GM20000 (cell line): ENCODE measurements at regions not wholly inside any gene's neighbourhood (a gene's known extent, or its start where the extent isn't known, plus 50 kb on each side); places are given as distances from the start of the nearest gene placed in this dataset.

Experiments used
- DNase-seq: peaks from one replicate; pipeline ENCODE4 v3.0.0; 2012; ENCODE audit warnings: low spot score
- CTCF ChIP-seq: IDR thresholded peaks from 2 replicates; pipeline ENCODE4 v1.5.1; 2012; ENCODE audit warnings: mild to moderate bottlenecking, control low read depth; ENCODE audit errors: extremely low read depth, missing control alignments

DNA sequence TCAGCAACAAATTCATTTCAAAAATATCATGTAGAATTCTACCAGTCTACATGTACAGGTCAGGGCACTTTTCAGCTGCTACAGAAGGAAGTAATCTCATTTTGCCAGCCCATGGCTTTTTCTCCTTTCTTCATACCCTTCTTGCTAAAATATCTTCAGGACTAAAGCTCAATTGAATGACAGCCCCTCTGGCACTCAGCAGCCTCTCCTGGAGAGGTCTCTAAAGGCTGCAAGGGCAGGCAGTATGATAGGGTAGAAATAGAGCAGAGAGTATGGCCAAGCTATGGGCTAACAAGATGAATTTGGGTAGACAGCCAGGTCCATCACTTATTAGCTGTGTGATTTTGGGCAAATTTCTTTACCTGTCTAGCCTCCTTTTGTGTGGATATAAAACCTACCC, 224.6 kb upstream of the RPL34 start:
- no peak for TF ChIP-seq CTCF
- DNase-seq, result no peak

DNA sequence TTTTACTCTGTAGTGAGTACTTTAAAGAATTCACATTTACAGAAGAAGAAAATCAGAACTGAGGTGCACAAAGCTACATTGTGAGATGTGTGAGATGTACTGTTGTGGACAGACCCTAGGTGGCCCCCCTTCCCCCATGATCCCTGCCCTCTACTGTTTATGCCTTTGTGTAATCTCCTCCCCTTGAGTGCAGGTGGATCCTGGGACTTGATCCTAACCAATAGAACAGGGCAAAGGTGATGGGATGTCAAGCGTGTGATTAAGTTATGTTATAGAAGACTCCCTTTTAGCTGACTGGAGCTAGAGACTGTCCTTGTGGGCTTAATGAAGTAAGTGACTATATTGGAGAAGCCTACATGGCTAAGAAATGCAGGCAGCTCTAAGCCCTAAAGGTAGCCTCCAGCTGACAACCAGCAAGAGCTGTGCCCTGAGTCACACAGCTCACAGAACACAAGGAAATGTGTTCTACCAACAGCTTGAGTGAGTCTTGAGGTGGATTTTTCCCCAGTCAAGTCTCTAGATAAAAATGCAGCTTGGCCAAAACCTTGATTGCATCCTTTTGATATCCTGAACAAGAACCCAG, 225.2 kb upstream of the LEF1 start:
- TF ChIP-seq CTCF, result no peak
- no peak for DNase-seq

DNA sequence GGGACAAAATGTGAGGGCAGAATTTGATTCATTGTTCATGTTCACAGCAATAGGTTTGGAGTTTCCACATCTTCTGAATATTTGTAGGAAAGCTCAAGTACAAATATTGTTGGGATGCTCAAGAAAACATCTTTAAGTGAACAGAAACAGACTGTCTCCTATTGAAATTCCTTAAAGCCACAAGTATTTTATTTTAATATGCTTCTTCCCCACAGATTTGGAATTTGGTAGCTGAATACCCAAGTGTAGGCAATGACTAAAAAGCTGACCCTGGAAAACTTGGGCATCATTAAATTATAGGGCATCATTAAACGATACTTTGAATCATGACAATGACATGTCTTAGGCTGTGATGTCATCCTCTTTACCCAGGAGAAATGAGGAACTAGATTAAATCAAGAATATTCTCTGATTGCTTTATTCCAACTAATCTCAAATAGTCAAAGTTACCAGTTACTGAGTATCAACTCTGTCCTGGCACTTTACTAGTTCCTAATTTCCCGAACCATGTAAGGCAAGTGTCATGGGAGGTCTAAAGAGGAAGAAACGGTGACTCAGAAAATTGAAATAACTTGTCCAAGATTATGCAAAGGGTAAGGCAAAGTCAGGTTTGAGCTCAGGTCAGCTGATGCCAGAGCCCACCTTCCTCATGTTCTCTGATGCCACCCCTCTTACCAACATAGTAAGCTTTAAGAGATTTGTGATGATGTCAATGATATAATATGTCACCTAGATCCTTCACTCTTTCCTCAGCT, 223.1 kb upstream of the LEF1 start:
- TF ChIP-seq CTCF, result no peak
- DNase-seq, result no peak

DNA sequence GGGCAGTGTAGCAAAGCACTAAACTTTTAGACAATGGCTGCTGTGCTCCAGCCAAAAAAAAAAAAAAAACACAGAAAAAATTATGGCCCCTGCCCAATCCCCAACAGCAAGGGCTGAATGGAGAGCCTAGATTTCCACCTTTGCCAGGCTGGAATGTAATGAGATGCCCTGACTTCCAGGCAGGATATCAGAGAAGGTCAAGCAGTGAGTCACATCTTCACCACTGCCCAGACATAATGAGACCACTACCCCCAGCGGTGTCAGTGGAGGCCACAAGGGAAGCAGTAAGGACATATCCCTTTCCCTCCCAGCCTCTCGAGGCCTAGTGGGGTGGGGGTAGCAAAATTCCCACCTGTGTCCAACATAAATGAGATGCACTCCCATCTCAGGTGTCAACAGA, 216.3 kb upstream of the LEF1 start:
- TF ChIP-seq CTCF, result no peak
- DNase-seq, result no peak

GRCh38 chr4:108384544-108384943, 215.8 kb upstream of the LEF1 start:
- no peak for TF ChIP-seq CTCF
- no peak for DNase-seq

DNA sequence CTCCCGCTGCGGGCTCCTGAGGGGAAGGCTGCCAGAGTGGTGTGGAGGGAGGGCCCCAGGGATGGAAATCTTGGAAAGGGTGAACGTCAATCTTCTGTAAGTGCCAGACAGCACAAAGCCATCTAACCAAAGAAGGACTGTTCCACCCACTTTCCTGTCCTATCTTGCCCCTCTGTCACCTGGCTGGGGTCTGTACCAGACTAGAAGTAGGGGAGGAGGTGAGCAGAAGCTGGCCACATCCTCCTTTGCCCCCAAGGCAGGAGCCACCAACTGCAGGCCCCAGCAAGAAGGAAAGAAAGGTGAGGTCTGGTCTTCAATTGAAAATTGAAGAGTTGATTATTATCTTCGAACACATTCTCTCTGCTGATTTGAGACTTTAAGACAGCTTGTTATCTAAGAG, 214.4 kb upstream of the LEF1 start:
- no peak for DNase-seq
- TF ChIP-seq CTCF, result no peak

DNA sequence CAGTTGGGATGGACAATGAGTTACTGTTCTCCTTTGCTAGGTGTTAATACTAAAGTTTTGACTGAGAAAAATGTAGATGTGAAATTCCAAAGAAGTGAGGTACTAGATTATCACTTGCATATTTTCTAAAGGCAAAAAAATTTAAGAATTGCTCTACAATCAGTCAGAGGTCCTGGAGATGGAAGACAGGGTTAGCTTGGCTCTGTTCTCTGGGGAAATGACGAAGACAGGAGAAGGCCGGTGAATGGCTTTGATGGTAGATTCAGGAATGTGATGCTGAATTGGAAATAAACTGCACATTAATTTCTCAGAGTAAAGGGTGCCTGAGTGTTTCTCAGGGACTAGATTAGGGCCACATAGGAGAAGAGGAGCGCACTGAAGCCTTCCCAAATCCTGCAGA, 214.0 kb upstream of the LEF1 start:
- TF ChIP-seq CTCF, result no peak
- no peak for DNase-seq
